ENCODE measurements at regions not wholly inside any gene's neighbourhood (a gene's known extent, or its start where the extent isn't known, plus 50 kb on each side); places are given as distances from the start of the nearest gene placed in this dataset.

DNA sequence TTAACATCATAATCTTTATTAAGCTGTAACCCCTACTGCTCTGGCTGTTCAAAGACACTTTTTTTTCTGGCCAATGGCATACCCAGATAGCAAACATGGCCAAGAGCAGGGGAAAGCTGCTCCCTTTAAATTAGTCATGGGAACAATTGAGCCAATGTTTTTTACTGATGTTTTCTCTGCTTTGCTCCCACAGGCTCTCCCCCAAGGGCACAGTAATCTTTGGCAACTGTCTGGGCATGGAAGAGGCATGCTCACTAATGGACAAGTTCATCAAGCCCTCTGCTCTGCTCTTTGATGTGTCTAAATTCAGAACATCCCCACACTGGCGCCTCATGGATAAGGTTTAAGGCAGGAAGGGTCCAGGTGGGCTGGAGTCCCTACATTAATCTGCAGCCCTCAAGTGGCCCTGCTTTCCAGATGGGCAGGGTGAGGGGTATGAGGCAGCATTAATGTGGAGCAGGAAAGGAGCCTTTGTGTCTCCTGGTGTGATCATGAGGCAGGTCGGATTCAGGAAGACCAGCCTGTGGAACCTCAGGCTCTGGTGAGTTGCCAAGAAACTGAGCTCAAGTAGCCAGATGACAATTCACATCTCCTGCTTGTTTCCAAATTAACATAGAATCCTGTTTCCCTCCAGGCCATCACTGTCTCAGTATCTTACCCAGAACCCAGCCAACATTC, 227.0 kb upstream of the CST7 start:
- H3K4me1 ChIP-seq = no peaks in the 10 kb centered on the region; the same call in 2 of the 3 replicates
- H3K4me2 ChIP-seq = no peak overlapping the region
- H3K4me3 ChIP-seq = no peak overlapping the region
- 39% methylated on average over 2 of the region's 2 CpGs for WGBS (ENCODE audit: missing lambda C conversion rate)
- H3K9me3 ChIP-seq = no peaks in the 10 kb centered on the region
- no peak for TF ChIP-seq HOXB5 (CRISPR knock-in tag; IDR thresholded peaks at IDR 0.05)
- TF ChIP-seq, protein P1, sequence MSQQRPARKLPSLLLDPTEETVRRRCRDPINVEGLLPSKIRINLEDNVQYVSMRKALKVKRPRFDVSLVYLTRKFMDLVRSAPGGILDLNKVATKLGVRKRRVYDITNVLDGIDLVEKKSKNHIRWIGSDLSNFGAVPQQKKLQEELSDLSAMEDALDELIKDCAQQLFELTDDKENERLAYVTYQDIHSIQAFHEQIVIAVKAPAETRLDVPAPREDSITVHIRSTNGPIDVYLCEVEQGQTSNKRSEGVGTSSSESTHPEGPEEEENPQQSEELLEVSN (IDR thresholded peaks at IDR 0.05; ENCODE audit: borderline replicate concordance, low read depth) = no peak
- TF ChIP-seq MYC (IDR thresholded peaks at IDR 0.05; ENCODE audit: borderline replicate concordance, low read length) = no peak
- TF ChIP-seq, protein P2, sequence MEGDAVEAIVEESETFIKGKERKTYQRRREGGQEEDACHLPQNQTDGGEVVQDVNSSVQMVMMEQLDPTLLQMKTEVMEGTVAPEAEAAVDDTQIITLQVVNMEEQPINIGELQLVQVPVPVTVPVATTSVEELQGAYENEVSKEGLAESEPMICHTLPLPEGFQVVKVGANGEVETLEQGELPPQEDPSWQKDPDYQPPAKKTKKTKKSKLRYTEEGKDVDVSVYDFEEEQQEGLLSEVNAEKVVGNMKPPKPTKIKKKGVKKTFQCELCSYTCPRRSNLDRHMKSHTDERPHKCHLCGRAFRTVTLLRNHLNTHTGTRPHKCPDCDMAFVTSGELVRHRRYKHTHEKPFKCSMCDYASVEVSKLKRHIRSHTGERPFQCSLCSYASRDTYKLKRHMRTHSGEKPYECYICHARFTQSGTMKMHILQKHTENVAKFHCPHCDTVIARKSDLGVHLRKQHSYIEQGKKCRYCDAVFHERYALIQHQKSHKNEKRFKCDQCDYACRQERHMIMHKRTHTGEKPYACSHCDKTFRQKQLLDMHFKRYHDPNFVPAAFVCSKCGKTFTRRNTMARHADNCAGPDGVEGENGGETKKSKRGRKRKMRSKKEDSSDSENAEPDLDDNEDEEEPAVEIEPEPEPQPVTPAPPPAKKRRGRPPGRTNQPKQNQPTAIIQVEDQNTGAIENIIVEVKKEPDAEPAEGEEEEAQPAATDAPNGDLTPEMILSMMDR (IDR thresholded peaks at IDR 0.05) = no peak
- ATAC-seq (no peak), DNase-seq (ENCODE audit: low read depth in 1 of 2, low spot score in 1 of 2) (no peak), FAIRE-seq (no peak)
- CTCF ChIA-PET = interaction anchor here (1.3 to 1.5 kb wide), 2 partner anchors 13 to 59 kb away, joined by 3 to 6 read pairs; no protein-coding TSS in a partner anchor
- H3K27ac ChIP-seq = no peak overlapping the region
- POLR2A ChIA-PET = no interaction called here

DNA sequence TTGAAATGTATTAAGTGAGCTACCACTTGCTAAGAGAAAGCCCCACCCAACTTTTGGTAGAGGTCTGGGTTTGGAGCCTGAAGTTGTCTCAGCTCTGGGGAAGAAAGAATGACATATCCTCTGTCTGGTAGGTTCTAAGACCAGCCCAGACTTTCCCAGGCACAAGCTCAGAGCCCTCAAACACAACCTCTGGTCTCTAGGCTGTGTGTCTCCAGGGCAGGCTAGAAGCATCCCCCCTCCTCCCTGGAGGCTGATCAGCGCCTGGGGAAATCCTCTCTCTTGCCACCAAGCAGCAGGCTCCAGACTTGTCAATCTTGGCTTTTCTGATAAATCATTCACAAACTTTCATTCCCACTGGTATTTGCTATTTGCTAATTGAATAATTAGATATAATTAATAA, 226.5 kb upstream of the CST7 start:
- no peak for ATAC-seq
- DNase-seq (ENCODE audit: low read depth in 1 of 2, low spot score in 1 of 2) = no peak
- Histone ChIP-seq H3K9me3 (no peaks in the 10 kb centered on the region), H3K4me2 (no peak overlapping the region), H3K4me3 (no peak overlapping the region), H3K4me1 (no peaks in the 10 kb centered on the region; the same call in 2 of the 3 replicates), H3K27ac (no peak overlapping the region)
- WGBS (ENCODE audit: missing lambda C conversion rate) = 68% methylated on average over 1 of the region's 1 CpG
- no peak for TF ChIP-seq JUNB (IDR thresholded peaks at IDR 0.05)
- TF ChIP-seq NPAS2 (CRISPR knock-in tag; IDR thresholded peaks at IDR 0.05; ENCODE audit: borderline replicate concordance) = no peak
- no peak for TF ChIP-seq JUN (IDR thresholded peaks at IDR 0.05)
- no peak for TF ChIP-seq KDM5A (IDR thresholded peaks at IDR 0.05)
- TF ChIP-seq ZFP36 (IDR thresholded peaks at IDR 0.05; ENCODE audit: borderline replicate concordance, partially characterized antibody) = no peak
- no peak for TF ChIP-seq HOXB13 (CRISPR knock-in tag; IDR thresholded peaks at IDR 0.05; ENCODE audit: low read depth)
- no peak for TF ChIP-seq ZNF302 (CRISPR knock-in tag; IDR thresholded peaks at IDR 0.05)
- TF ChIP-seq ZC3H11A (IDR thresholded peaks at IDR 0.05) = no peak
- no peak for TF ChIP-seq RNF2 (IDR thresholded peaks at IDR 0.05; ENCODE audit: borderline replicate concordance, low read depth)
- no peak for TF ChIP-seq RAD21 (conservative IDR thresholded peaks at IDR 0.05 in 1 of 2, IDR thresholded peaks at IDR 0.05 in 1 of 2)
- TF ChIP-seq MAFK (IDR thresholded peaks at IDR 0.05; ENCODE audit: partially characterized antibody) = no peak
- no peak for TF ChIP-seq HOXB5 (CRISPR knock-in tag; IDR thresholded peaks at IDR 0.05)
- TF ChIP-seq, protein P3, sequence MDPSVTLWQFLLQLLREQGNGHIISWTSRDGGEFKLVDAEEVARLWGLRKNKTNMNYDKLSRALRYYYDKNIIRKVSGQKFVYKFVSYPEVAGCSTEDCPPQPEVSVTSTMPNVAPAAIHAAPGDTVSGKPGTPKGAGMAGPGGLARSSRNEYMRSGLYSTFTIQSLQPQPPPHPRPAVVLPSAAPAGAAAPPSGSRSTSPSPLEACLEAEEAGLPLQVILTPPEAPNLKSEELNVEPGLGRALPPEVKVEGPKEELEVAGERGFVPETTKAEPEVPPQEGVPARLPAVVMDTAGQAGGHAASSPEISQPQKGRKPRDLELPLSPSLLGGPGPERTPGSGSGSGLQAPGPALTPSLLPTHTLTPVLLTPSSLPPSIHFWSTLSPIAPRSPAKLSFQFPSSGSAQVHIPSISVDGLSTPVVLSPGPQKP (IDR thresholded peaks at IDR 0.05; ENCODE audit: low read depth, low read length) = no peak
- TF ChIP-seq, protein P1 (IDR thresholded peaks at IDR 0.05; ENCODE audit: borderline replicate concordance, low read depth) = no peak
- no peak for TF ChIP-seq EHMT2 (IDR thresholded peaks at IDR 0.05; ENCODE audit: low read depth)
- TF ChIP-seq, protein P4, sequence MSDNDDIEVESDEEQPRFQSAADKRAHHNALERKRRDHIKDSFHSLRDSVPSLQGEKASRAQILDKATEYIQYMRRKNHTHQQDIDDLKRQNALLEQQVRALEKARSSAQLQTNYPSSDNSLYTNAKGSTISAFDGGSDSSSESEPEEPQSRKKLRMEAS (IDR thresholded peaks at IDR 0.05) = no peak
- no peak for TF ChIP-seq EHF (CRISPR knock-in tag; IDR thresholded peaks at IDR 0.05)
- CTCF ChIA-PET = interaction anchor here (1.3 to 1.5 kb wide), 2 partner anchors 13 to 58 kb away, joined by 3 to 6 read pairs; no protein-coding TSS in a partner anchor
- no peak for FAIRE-seq
- POLR2A ChIA-PET = no interaction called here

Measured in A549 (cell line).